ENCODE measurements at regions not wholly inside any gene's neighbourhood (a gene's known extent, or its start where the extent isn't known, plus 50 kb on each side); places are given as distances from the start of the nearest gene placed in this dataset.

DNA sequence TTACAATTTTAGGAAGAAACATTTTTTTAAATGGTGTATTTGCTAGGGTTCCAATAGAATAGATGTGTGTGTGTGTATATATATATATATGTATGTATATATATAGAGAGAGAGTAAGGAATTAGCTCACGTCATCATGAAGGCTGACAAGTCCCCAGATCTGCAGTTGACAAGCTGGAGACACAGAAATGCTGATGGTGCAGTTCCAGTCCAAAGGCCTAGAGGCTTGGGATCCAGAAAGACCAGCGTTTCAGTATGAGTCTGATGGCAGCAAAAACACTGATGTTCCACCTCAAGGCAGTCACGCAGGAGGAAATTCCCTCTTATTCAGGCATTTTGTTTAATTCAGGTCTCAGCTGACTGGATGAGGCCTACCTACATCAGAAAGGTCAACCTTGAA lies 386.8 kb downstream of the PTH2R start:
- Histone ChIP-seq H3K4me1 (ENCODE audit: insufficient read depth, low read length, poor library complexity, severe bottlenecking) (no peaks in the 10 kb centered on the region), H3K79me2 (ENCODE audit: insufficient read depth, low read length) (no peaks in the 10 kb centered on the region), H3K36me3 (ENCODE audit: insufficient read depth, low read length) (no peaks in the 10 kb centered on the region), H3K9me2 (replicated peaks; ENCODE audit: low read depth, low read length) (no peaks in the 10 kb centered on the region), H2AFZ (ENCODE audit: low read length) (no peak overlapping the region), H3K9me3 (ENCODE audit: insufficient read depth, low read depth, low read length) (no peaks in the 10 kb centered on the region), H3F3A (ENCODE audit: low read depth) (no peaks in the 10 kb centered on the region), H4K20me1 (ENCODE audit: insufficient read depth, low read length, poor library complexity, severe bottlenecking) (no peaks in the 10 kb centered on the region), H3K27me3 (ENCODE audit: insufficient read depth, low read length, poor library complexity, severe bottlenecking) (no peaks in the 10 kb centered on the region), H3K4me3 (ENCODE audit: low read length, poor library complexity, severe bottlenecking) (no peak overlapping the region), H3K4me2 (ENCODE audit: low read depth, low read length, poor library complexity, severe bottlenecking) (no peak overlapping the region), H3K9ac (ENCODE audit: low read depth, low read length, poor library complexity, severe bottlenecking) (no peak overlapping the region)
- TF ChIP-seq EZH2phosphoT487 (IDR thresholded peaks at IDR 0.05; ENCODE audit: borderline replicate concordance): no peak
- TF ChIP-seq, protein P1, sequence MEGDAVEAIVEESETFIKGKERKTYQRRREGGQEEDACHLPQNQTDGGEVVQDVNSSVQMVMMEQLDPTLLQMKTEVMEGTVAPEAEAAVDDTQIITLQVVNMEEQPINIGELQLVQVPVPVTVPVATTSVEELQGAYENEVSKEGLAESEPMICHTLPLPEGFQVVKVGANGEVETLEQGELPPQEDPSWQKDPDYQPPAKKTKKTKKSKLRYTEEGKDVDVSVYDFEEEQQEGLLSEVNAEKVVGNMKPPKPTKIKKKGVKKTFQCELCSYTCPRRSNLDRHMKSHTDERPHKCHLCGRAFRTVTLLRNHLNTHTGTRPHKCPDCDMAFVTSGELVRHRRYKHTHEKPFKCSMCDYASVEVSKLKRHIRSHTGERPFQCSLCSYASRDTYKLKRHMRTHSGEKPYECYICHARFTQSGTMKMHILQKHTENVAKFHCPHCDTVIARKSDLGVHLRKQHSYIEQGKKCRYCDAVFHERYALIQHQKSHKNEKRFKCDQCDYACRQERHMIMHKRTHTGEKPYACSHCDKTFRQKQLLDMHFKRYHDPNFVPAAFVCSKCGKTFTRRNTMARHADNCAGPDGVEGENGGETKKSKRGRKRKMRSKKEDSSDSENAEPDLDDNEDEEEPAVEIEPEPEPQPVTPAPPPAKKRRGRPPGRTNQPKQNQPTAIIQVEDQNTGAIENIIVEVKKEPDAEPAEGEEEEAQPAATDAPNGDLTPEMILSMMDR (conservative IDR thresholded peaks at IDR 0.05; ENCODE audit: low read length): no peak

DNA sequence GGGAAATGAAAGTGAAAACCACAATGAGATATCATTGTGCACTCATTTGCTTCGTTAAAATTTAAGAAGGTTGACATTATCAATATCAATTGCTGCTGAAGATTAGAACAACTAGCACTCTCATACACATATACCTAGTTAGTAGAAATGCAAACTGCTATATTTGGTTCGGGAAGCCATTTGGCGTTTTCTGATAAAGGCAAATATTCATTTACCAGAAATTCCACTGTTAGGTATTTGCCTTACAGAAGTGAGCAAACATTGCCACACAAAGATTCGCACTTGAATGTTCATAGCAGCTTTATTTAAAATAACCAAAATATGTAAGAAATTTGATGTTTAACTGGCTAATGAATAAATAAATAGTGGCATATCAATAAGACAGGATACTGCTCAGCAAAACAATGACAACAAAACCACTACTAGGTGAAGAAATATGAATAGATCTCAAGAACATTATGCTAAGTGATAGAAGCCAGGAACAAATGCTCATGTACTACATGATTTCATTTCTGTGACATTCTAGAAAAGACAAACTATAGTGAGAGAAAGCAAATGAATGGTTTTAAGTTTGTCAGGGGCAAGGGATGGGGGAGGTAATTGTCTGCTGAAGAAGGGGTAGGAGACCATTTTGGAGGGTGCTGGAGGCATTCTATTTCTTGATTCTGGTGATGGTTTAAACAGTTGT lies 387.8 kb downstream of the PTH2R start:
- H3K27me3 ChIP-seq (ENCODE audit: insufficient read depth, low read length, poor library complexity, severe bottlenecking): no peaks in the 10 kb centered on the region
- no peaks in the 10 kb centered on the region for H3K9me2 ChIP-seq (replicated peaks; ENCODE audit: low read depth, low read length)
- no peaks in the 10 kb centered on the region for H3K4me1 ChIP-seq (ENCODE audit: insufficient read depth, low read length, poor library complexity, severe bottlenecking)
- no peaks in the 10 kb centered on the region for H3K79me2 ChIP-seq (ENCODE audit: insufficient read depth, low read length)
- H3K9me3 ChIP-seq (ENCODE audit: insufficient read depth, low read depth, low read length): no peaks in the 10 kb centered on the region
- no peak for TF ChIP-seq EZH2phosphoT487 (IDR thresholded peaks at IDR 0.05; ENCODE audit: borderline replicate concordance)
- TF ChIP-seq, protein P1 (conservative IDR thresholded peaks at IDR 0.05; ENCODE audit: low read length): no peak
- H3F3A ChIP-seq (ENCODE audit: low read depth): no peaks in the 10 kb centered on the region
- H3K4me2 ChIP-seq (ENCODE audit: low read depth, low read length, poor library complexity, severe bottlenecking): no peak overlapping the region
- H3K9ac ChIP-seq (ENCODE audit: low read depth, low read length, poor library complexity, severe bottlenecking): no peak overlapping the region
- no peak overlapping the region for H3K4me3 ChIP-seq (ENCODE audit: low read length, poor library complexity, severe bottlenecking)
- H2AFZ ChIP-seq (ENCODE audit: low read length): no peak overlapping the region
- no peaks in the 10 kb centered on the region for H4K20me1 ChIP-seq (ENCODE audit: insufficient read depth, low read length, poor library complexity, severe bottlenecking)
- H3K36me3 ChIP-seq (ENCODE audit: insufficient read depth, low read length): no peaks in the 10 kb centered on the region

DNA sequence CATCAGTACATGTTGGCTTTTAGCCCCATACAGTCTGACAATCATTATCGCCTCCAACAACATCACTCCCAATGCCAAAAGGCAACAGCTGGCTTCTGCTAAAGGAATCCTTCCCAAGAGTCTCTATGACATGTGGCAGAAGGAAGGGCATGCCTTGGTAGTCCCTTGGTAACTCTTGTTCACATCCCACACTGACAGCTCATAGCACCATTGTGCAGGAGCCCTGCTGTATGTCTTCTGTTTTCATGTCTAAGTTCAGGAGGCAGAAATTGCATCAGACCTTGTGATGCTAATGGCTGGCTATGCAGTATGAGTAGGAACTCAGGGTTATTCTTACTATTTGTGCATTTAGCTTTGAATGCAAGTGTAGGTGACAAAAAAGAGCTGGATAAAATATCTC lies 392.1 kb downstream of the PTH2R start:
- no peak overlapping the region for H3K4me3 ChIP-seq (ENCODE audit: low read length, poor library complexity, severe bottlenecking)
- no peaks in the 10 kb centered on the region for H3K4me1 ChIP-seq (ENCODE audit: insufficient read depth, low read length, poor library complexity, severe bottlenecking)
- no peaks in the 10 kb centered on the region for H4K20me1 ChIP-seq (ENCODE audit: insufficient read depth, low read length, poor library complexity, severe bottlenecking)
- no peak overlapping the region for H2AFZ ChIP-seq (ENCODE audit: low read length)
- TF ChIP-seq EZH2phosphoT487 (IDR thresholded peaks at IDR 0.05; ENCODE audit: borderline replicate concordance): no peak
- TF ChIP-seq, protein P1 (conservative IDR thresholded peaks at IDR 0.05; ENCODE audit: low read length): no peak
- H3K79me2 ChIP-seq (ENCODE audit: insufficient read depth, low read length): no peaks in the 10 kb centered on the region
- H3K36me3 ChIP-seq (ENCODE audit: insufficient read depth, low read length): no peaks in the 10 kb centered on the region
- H3K9me2 ChIP-seq (replicated peaks; ENCODE audit: low read depth, low read length): no peaks in the 10 kb centered on the region
- H3K27me3 ChIP-seq (ENCODE audit: insufficient read depth, low read length, poor library complexity, severe bottlenecking): no peaks in the 10 kb centered on the region
- no peaks in the 10 kb centered on the region for H3F3A ChIP-seq (ENCODE audit: low read depth)
- no peaks in the 10 kb centered on the region for H3K9me3 ChIP-seq (ENCODE audit: insufficient read depth, low read depth, low read length)
- no peak overlapping the region for H3K4me2 ChIP-seq (ENCODE audit: low read depth, low read length, poor library complexity, severe bottlenecking)
- no peak overlapping the region for H3K9ac ChIP-seq (ENCODE audit: low read depth, low read length, poor library complexity, severe bottlenecking)

Measured in Loucy (cell line).